DMS153 (cell line): ENCODE measurements at regions not wholly inside any gene's neighbourhood (a gene's known extent, or its start where the extent isn't known, plus 50 kb on each side); places are given as distances from the start of the nearest gene placed in this dataset.

Source experiments
- DNase-seq: peaks from one replicate; lab custom pipeline; 2025; lab: John Stamatoyannopoulos, UW

DNA sequence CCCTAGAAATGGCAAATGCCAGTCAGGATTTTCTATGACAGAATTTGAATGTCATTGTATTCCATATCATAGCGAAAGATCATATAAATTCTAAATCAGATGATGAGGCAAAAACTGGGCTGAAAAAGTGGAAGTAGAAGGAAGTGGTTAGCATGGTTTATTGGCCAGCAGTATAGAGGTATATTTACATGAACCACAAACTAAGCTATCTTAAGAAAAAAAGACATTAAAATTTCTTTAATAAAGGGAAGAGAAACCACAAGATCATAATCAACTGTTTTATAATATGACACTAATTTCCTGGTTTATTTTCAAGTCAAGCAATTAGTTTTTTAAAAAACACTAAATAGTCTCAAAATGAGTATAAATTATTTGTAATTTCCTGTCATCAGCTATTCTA, 123.2 kb upstream of the LRP1B start:
- no peak for DNase-seq

GRCh38 chr2:142241016-142241415, 110.2 kb upstream of the LRP1B start:
- DNase-seq: no peak

DNA sequence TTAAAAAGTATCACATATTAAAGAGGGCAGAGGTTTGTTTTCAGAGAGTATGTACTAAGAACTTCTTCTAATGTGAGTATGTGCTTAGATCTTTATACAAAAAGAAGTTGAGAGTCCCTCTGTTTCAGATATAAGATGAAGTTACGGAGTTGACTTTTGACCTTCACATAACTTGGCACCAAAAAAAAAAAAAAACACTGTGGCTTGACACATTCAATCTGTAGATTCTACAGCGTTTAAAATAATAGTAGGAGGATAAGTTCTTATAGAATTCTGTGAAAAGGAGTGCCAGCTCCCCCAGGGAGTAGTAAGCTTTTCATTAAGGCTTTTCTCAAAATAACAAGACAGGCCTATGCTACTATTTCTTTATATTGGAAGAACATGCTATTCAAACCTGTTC, 105.4 kb upstream of the LRP1B start:
- DNase-seq: no peak

DNA sequence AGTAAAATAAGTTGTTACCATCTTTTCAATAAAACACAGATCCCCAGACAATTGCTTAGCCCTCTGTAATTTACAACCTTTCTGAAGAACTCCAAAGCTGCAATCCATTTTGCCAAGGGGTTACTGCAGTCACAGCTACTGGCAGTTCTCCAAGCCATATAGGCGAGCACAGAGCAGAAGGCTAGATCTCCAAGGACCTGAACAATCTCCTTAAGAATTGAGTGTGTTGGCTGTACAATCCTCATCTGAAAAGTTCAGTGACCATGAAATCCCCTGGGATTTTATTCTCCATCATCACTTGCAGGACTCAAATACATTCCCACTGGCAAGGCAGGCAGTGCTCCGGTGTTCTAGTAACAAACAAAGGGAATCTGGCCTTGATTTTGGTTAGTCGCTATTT, 103.9 kb upstream of the LRP1B start:
- no peak for DNase-seq

DNA sequence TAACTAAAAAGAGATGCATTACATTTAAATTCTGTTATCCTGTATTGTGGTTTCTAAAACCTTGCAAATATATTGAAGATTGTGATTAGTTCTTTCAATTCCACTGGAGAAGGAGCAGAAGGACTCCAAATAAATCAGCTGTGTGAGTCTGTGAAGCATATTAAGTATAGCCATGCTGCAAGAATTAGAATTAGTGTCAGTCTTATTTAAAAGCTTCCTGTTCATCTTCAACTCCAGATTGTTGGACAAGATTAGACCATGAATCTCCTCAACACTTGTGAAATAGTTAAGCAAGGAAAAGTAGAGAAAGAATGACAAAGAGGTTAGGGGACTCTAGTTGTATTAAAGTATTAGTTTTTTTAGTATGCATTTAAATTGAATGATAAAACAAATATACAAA, 92.5 kb upstream of the LRP1B start:
- DNase-seq: no peak

DNA sequence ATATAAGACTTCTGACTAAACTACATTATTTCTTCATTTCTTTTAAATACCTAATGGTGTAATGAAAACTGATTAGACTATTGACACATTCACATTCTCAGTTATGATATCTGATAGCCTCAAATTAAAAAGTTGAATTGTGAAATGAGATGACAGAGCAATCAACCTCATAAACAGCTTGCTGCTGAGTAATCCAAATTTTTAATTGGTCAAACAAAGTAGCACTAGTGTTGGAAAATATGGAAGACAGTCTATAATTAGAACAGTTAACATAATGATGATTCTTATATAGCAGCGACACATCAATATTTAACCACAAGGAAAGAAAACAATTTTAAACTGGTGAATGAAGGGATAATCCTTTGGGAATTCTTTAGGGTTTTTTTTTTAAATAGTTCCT, 91.9 kb upstream of the LRP1B start:
- DNase-seq: no peak

DNA sequence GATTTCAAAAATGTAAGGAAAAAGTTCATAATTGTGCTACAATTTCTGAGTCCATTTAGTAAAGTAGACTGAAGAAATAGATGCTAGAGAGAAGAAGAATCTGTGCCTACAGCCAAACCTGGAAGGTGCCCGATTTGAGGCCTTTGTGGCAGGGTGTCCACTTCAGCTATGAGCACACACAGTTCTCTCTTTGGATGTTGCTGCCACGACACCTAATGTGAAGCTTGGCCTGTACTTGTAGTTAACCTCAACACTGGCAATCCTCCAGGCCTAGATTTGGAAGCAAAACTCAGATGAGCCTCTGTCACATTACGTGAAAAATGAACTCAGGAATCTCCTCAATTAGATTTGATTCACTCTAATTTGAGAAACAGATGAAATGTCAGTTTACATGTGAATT, 90.1 kb upstream of the LRP1B start:
- no peak for DNase-seq

- DNase-seq: no peak
Observed at GRCh38 chr2:142220239-142220638, 89.4 kb upstream of the LRP1B start.

GRCh38 chr2:142218471-142218870, 87.7 kb upstream of the LRP1B start:
- no peak for DNase-seq

- DNase-seq: no peak
Observed at GRCh38 chr2:142217804-142218203, 87.0 kb upstream of the LRP1B start.

DNA sequence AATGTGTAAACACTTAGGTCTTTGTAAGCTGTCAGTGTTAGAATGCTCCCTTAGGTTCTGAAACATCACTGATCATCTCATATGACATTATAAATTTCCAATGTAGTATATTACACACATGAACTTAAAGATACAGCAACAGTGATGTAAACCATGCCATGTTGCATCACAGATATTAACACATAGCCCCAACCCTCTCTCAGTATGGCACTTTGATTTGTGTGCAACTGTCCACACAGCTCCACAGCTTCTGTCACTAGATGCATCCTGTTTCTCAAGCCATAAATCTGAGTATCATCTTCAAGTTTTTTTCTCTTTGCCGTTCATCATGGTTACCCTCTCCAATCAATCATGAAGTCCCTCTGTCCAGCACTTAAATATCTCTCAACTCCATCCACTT, 69.2 kb upstream of the LRP1B start:
- no peak for DNase-seq

- no peak for DNase-seq
Observed at GRCh38 chr2:142199073-142199472, 68.3 kb upstream of the LRP1B start.

DNA sequence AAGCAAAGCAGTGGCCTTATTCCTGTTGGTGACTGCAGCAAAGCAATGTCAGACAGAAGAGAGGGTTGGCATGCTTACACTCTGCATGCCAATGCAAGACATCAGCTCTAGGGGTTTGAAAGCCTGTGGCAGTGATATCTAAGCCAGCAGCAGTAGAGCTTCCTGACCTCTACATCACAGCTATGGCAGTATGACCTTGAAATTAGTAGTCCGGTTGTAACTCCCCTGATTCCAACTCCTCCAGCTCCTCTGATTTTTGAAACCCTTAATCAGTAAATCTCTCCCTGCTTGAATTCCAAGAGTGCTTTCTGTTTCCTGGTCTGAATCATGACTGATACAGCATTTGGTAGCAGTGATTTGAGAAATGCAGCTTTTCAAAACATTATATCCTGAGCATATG, 60.0 kb upstream of the LRP1B start:
- no peak for DNase-seq

- no peak for DNase-seq
Observed at GRCh38 chr2:142189501-142189900, 58.7 kb upstream of the LRP1B start.

DNA sequence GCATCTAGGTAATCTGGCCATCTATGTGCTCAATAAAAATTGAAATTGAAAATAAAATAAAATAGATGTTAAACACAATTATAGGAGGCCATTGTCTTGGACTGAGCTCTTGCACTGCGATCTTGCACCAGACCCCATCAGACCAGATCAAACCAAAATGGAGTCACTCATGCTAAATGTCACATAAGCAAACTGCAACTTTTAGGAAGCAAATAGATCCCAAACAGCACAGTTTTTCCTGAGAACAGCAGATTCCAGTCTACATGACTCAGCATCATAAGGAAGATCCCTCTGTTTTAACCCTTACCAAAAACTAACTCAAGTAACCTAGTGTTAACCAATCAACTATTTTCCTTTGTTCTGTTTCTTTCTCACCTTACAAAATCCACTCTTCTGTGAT, 57.7 kb upstream of the LRP1B start:
- DNase-seq: no peak

DNA sequence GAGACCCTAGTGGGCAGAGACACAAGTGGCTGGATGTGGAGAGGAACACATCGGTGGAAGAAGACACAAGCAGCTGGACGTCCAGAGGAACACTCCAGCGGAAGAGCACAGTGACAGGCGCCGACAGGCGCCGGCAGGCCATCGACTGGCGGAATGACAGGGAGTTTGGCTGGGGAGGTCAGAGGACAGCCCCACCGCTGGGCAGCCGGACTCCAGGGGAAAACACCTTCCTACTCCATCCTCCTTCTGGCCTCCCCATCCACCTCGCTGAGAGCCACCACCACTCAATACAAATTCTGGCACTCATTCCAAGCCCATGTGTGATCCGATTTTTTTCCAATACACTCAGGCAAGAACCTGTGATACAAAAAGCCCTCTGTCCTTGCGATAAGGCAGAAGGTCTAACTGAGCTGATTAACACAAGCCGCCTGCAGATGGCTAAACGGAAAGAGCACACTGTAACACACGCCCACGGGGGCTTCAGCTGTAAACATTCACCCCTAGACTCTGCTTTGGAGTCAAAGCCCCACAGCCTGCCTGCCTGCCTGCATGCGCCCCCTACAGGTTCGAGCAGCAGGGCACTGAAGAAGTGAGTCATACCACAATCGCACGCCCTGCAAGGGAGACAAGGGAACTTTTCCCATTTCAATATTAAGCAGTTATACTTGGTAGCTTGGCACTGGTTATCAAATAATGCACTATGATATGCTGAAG, 50.2 kb upstream of the LRP1B start:
- DNase-seq: no peak
